K562 (cell line): ENCODE measurements at regions not wholly inside any gene's neighbourhood (a gene's known extent, or its start where the extent isn't known, plus 50 kb on each side); places are given as distances from the start of the nearest gene placed in this dataset.

Experiments
- ATAC-seq: fragments of 200-7000 bp; cut with Tn5 transposase; 3 replicates; pipeline ENCODE4 v1.9.1; 2020; ENCODE audit warnings: moderate library complexity
- BruUV-seq: library from RNA; stranded (reverse); fragments of 400-500 nt; replicated peaks from 2 replicates; lab custom pipeline; 2021; lab: Mats Ljungman, UMichigan
- CTCF ChIA-PET: fragments of 300-600 bp; formaldehyde crosslinking; extraction: SDS; loops from one replicate; lab custom pipeline; 2021; ENCODE audit warnings: low intra/inter-chr PET ratio; lab: Yijun Ruan, JAX
- POLR2A ChIA-PET: fragments of 300-600, 350-650 bp; sonication (Branson Sonifier 250); formaldehyde crosslinking; extraction: SDS; loops from one replicate; lab custom pipeline; 2021; ENCODE audit warnings: antibody characterized with exemption, inconsistent platforms; lab: Yijun Ruan, JAX
- DNase-seq, 4 experiments: peaks; one replicate each; pipeline versions ENCODE4 v3.0.0 to v3.0.0-alpha.2; 2011 to 2018; ENCODE audit warnings: low spot score in 3 of 4, mixed read lengths in 3 of 4; ENCODE audit errors: extremely low read depth in 1 of 4
- FAIRE-seq: peaks from 2 replicates; lab custom pipeline; 2011; peaks lifted over from hg19 to GRCh38; lab: Jason Lieb, UNC
- H2AFZ ChIP-seq: 2 replicates; pipeline ENCODE4 v1.6.0; 2011; ENCODE audit warnings: low read depth, low read length, control low read depth, inconsistent platforms
- H3K27ac ChIP-seq: fragments of 200-600 bp; 3 replicates; pipeline ENCODE4 v1.8.0; 2011; ENCODE audit warnings: low read depth, mild to moderate bottlenecking, control low read depth, inconsistent platforms, low read length, moderate library complexity, mixed read lengths; ENCODE audit errors: extremely low read depth
- H3K27me3 ChIP-seq, 2 experiments: fragments of 300-600 bp in 1 of 2; 2 replicates in 1 of 2; 3 replicates in 1 of 2; pipeline versions ENCODE4 v1.6.0 to v1.8.0; 2011; ENCODE audit warnings: inconsistent platforms in 2 of 2, low read length in 2 of 2, mild to moderate bottlenecking in 1 of 2, mixed read lengths in 1 of 2, moderate library complexity in 1 of 2; ENCODE audit not compliant: control insufficient read depth in 2 of 2, insufficient read depth in 2 of 2
- H3K36me3 ChIP-seq: fragments of 300-600 bp; 3 replicates; pipeline ENCODE4 v1.8.0; 2011; ENCODE audit warnings: mild to moderate bottlenecking, low read length, inconsistent platforms; ENCODE audit not compliant: control insufficient read depth, insufficient read depth
- H3K4me1 ChIP-seq, 2 experiments: fragments of 200-600 bp in 1 of 2; replicated peaks in 1 of 2; 2 replicates in 1 of 2; 3 replicates in 1 of 2; pipeline versions ENCODE4 v1.5.1 to v1.8.0; 2011; ENCODE audit warnings: inconsistent platforms in 2 of 2, low read length in 2 of 2, mild to moderate bottlenecking in 1 of 2, mixed read lengths in 1 of 2, moderate library complexity in 1 of 2; ENCODE audit not compliant: control insufficient read depth in 2 of 2, insufficient read depth in 2 of 2
- H3K4me2 ChIP-seq: 2 replicates; pipeline ENCODE4 v1.6.1; 2011; ENCODE audit warnings: low read length, control low read depth, inconsistent platforms, mixed read lengths; ENCODE audit not compliant: insufficient read depth
- H3K4me3 ChIP-seq: fragments of 200-600 bp; sonication (generic), shearing (Covaris generic); 2 replicates; pipeline ENCODE4 v1.5.1; 2016; ENCODE audit warnings: control low read depth, inconsistent platforms
- H3K79me2 ChIP-seq: fragments of 200-600 bp; 3 replicates; pipeline ENCODE4 v1.8.0; 2011; ENCODE audit warnings: low read length, inconsistent platforms; ENCODE audit not compliant: control insufficient read depth, insufficient read depth
- H3K9ac ChIP-seq, 2 experiments: 2 replicates each; pipeline versions ENCODE4 v1.6.0 to v1.6.1; 2011; ENCODE audit warnings: low read depth in 2 of 2, low read length in 2 of 2, control low read depth in 1 of 2, inconsistent platforms in 1 of 2, mild to moderate bottlenecking in 1 of 2, mixed read lengths in 1 of 2; ENCODE audit not compliant: insufficient read depth in 1 of 2
- H3K9me1 ChIP-seq: one replicate; pipeline ENCODE4 v1.6.0; 2011; ENCODE audit warnings: inconsistent platforms, mild to moderate bottlenecking, low read length, moderate library complexity; ENCODE audit not compliant: control insufficient read depth, insufficient read depth
- H3K9me3 ChIP-seq: replicated peaks from 2 replicates; pipeline ENCODE4 v1.5.1; 2011; ENCODE audit warnings: low read depth, low read length, inconsistent platforms; ENCODE audit not compliant: control insufficient read depth, insufficient read depth
- H4K20me1 ChIP-seq: replicated peaks from 2 replicates; pipeline ENCODE4 v1.6.1; 2011; ENCODE audit warnings: low read length, inconsistent platforms, mixed read lengths; ENCODE audit not compliant: control insufficient read depth, insufficient read depth
- ATF7 ChIP-seq: fragments of 450-650 bp; IDR thresholded peaks from 2 replicates; pipeline ENCODE4 v1.7.1; 2014; ENCODE audit warnings: mild to moderate bottlenecking, moderate library complexity
- CAMTA2 ChIP-seq: fragments of 250-450 bp; sonication (Bioruptor Pico); conservative IDR thresholded peaks from 2 replicates; pipeline ENCODE4 v1.5.1; 2022
- GABPA ChIP-seq: fragments of 200-800 bp; sonication (Bioruptor generic); conservative IDR thresholded peaks from 2 replicates; pipeline ENCODE4 v1.6.1; 2016; ENCODE audit warnings: low read depth, missing genetic modification characterization, missing compliant biosample characterization
- HDAC3 ChIP-seq: fragments of 450-650 bp; IDR thresholded peaks from 2 replicates; pipeline ENCODE4 v1.6.1; 2018; ENCODE audit warnings: borderline replicate concordance, mild to moderate bottlenecking, moderate library complexity; ENCODE audit not compliant: partially characterized antibody
- MYBL2 ChIP-seq, 2 experiments: fragments of 450-650 bp in 1 of 2; sonication (generic) in 1 of 2; formaldehyde crosslinking in 1 of 2; IDR thresholded peaks; 2 replicates each; pipeline versions ENCODE4 v1.6.1 to v1.8.1; 2017 to 2022; ENCODE audit warnings: borderline replicate concordance in 1 of 2, inconsistent platforms in 1 of 2, low read depth in 1 of 2, mild to moderate bottlenecking in 1 of 2, missing genetic modification reagents in 1 of 2, moderate library complexity in 1 of 2
- NELFE ChIP-seq: IDR thresholded peaks from 2 replicates; pipeline ENCODE4 v1.6.1; 2011; ENCODE audit warnings: mild to moderate bottlenecking; ENCODE audit not compliant: insufficient read depth, insufficient read length
- PHB2 ChIP-seq: fragments of 450-650 bp; IDR thresholded peaks from 2 replicates; pipeline ENCODE4 v1.6.1; 2017; ENCODE audit warnings: low read depth
- RBM25 ChIP-seq: fragments of 200-400 bp; formaldehyde crosslinking; IDR thresholded peaks from 2 replicates; pipeline ENCODE4 v1.6.1; 2018; ENCODE audit warnings: low read length, low read depth, moderate library complexity; ENCODE audit not compliant: severe bottlenecking
- SOX6 ChIP-seq: fragments of 450-650 bp; IDR thresholded peaks from 2 replicates; pipeline ENCODE4 v1.6.1; 2014; ENCODE audit warnings: mild to moderate bottlenecking
- SPI1 ChIP-seq: IDR thresholded peaks from 2 replicates; pipeline ENCODE4 v1.6.1; 2011; ENCODE audit warnings: low read depth, low read length, control low read depth, borderline replicate concordance
- TBP ChIP-seq: optimal IDR thresholded peaks from 2 replicates; pipeline ENCODE3; 2011; ENCODE audit warnings: low read depth, low read length, improper control_type of control experiment
- ZFP36 ChIP-seq: fragments of 150-350 bp; IDR thresholded peaks from 2 replicates; pipeline ENCODE4 v1.6.1; 2018; ENCODE audit warnings: low read length, low read depth; ENCODE audit not compliant: partially characterized antibody
- ZNF324 ChIP-seq: fragments of 250-450 bp; sonication (Bioruptor Pico); IDR thresholded peaks from 2 replicates; pipeline ENCODE4 v1.4.0; 2020; ENCODE audit warnings: mild to moderate bottlenecking
- ZNF436 ChIP-seq: fragments of 250-450, 450-650 bp; sonication (Bioruptor Pico); formaldehyde crosslinking; IDR thresholded peaks from 2 replicates; pipeline ENCODE4 v1.7.0; 2020; ENCODE audit warnings: mild to moderate bottlenecking
- WGBS: fragments of 100-300 bp; shearing (Covaris generic); methylation state at CpG from one replicate; pipeline ENCODE4 v1.1.6; 2016; ENCODE audit warnings: low coverage, mixed read lengths; ENCODE audit not compliant: insufficient coverage; ENCODE audit errors: missing lambda C conversion rate; 5-methylcytosine and 5-hydroxymethylcytosine counted together
- in situ Hi-C: fragments of 300-500 bp; cut with MboI; formaldehyde crosslinking; loops from 4 replicates; pipeline ENCODE4 v1.15.0; 2018; ENCODE audit warnings: inconsistent platforms, mixed read lengths
- intact Hi-C: fragments of 100-400 bp; cut with micrococcal nuclease; formaldehyde crosslinking; loops from 2 replicates; pipeline ENCODE4 v1.14.2; 2022
- TF ChIP-seq, protein P1 (sequence below): fragments of 250-450 bp; sonication (Bioruptor Pico); IDR thresholded peaks from 2 replicates; pipeline ENCODE4 v1.4.0; 2020; ENCODE audit warnings: mild to moderate bottlenecking
- TF ChIP-seq, protein P2 (sequence below): sonication (generic); IDR thresholded peaks from 2 replicates; pipeline ENCODE4 v1.6.1; 2016
- TF ChIP-seq, protein P3 (sequence below): fragments of 450-650 bp; formaldehyde crosslinking; conservative IDR thresholded peaks from 2 replicates; pipeline ENCODE4 v1.4.0; 2022; ENCODE audit warnings: mild to moderate bottlenecking, missing genetic modification characterization

DNA sequence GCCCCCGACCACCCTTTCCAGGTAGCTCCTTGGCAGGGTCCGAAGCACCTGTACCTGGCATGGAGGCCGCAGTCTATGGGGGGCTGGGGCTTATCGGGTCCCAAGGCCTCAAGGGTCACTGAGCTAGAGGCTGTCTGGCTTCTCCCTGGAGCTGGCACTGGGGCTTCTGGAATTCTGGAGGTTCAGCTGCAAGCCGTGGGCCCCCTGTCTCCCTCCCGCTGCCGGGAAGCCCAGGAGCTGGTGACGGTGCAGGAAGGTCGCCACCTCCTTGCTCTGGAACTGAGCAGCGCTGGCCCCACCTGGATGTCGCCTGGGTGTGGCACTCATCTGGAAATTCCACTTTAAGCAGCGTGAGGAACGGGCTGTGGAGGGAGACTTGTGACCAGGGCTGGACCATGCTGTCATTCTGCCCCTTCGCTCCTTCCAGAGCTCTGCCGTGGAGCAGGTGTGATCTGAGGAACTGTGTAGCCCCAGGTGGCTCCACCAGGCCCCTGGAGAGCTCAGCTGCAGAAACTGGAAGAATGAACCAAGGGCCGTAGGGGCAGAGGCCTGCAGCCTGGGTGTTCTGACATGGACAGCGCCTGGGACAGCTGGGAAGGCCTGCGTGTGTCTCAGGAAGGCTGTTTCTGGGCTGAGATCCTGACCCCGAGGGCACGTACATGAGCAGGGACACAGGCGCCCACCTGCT, 129.7 kb upstream of the PPP2R2D start:
- ATAC-seq: no peak
- no peaks in the 10 kb centered on the region for H3K79me2 ChIP-seq
- intact Hi-C loops: no loop called here
- H3K9me3 ChIP-seq: no peaks in the 10 kb centered on the region
- H3K4me1 ChIP-seq: no peaks in the 10 kb centered on the region
- no peaks in the 10 kb centered on the region for H3K36me3 ChIP-seq
- no peaks in the 10 kb centered on the region for H3K9me1 ChIP-seq
- H3K4me3 ChIP-seq: no peak overlapping the region
- H3K9ac ChIP-seq: no peak overlapping the region
- H3K27me3 ChIP-seq: peaks cover 0 to 31% of the 10 kb centered on the region in 2 experiments; a peak in 3 of 5 replicates
- no TSS peak for BruUV-seq
- ChIA-PET CTCF (no interaction called here), POLR2A (interaction anchor here (1.2 kb wide), 1 partner anchor 11 kb away, joined by 3 read pairs; no protein-coding TSS in a partner anchor)
- no peaks in the 10 kb centered on the region for H4K20me1 ChIP-seq
- 0% methylated on average over 12 of the region's 21 CpGs for WGBS
- H2AFZ ChIP-seq: no peak overlapping the region
- H3K27ac ChIP-seq: no peak overlapping the region
- no peak overlapping the region for H3K4me2 ChIP-seq
- DNase-seq: no peak
- in situ Hi-C loops: no loop called here
- FAIRE-seq: no peak
- TF ChIP-seq ZFP36: no peak
- TF ChIP-seq SOX6: no peak
- no peak for TF ChIP-seq ZNF436 (CRISPR knock-in tag)
- TF ChIP-seq, protein P1, sequence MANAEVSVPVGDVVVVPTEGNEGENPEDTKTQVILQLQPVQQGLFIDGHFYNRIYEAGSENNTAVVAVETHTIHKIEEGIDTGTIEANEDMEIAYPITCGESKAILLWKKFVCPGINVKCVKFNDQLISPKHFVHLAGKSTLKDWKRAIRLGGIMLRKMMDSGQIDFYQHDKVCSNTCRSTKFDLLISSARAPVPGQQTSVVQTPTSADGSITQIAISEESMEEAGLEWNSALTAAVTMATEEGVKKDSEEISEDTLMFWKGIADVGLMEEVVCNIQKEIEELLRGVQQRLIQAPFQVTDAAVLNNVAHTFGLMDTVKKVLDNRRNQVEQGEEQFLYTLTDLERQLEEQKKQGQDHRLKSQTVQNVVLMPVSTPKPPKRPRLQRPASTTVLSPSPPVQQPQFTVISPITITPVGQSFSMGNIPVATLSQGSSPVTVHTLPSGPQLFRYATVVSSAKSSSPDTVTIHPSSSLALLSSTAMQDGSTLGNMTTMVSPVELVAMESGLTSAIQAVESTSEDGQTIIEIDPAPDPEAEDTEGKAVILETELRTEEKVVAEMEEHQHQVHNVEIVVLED (CRISPR knock-in tag): no peak
- TF ChIP-seq TBP: no peak
- TF ChIP-seq RBM25: no peak
- TF ChIP-seq, protein P2, sequence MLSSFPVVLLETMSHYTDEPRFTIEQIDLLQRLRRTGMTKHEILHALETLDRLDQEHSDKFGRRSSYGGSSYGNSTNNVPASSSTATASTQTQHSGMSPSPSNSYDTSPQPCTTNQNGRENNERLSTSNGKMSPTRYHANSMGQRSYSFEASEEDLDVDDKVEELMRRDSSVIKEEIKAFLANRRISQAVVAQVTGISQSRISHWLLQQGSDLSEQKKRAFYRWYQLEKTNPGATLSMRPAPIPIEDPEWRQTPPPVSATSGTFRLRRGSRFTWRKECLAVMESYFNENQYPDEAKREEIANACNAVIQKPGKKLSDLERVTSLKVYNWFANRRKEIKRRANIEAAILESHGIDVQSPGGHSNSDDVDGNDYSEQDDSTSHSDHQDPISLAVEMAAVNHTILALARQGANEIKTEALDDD: no peak
- TF ChIP-seq, protein P3, sequence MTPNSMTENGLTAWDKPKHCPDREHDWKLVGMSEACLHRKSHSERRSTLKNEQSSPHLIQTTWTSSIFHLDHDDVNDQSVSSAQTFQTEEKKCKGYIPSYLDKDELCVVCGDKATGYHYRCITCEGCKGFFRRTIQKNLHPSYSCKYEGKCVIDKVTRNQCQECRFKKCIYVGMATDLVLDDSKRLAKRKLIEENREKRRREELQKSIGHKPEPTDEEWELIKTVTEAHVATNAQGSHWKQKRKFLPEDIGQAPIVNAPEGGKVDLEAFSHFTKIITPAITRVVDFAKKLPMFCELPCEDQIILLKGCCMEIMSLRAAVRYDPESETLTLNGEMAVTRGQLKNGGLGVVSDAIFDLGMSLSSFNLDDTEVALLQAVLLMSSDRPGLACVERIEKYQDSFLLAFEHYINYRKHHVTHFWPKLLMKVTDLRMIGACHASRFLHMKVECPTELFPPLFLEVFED (CRISPR knock-in tag): no peak
- TF ChIP-seq CAMTA2: no peak
- TF ChIP-seq SPI1: no peak
- TF ChIP-seq NELFE: no peak
- TF ChIP-seq ATF7: no peak
- no peak for TF ChIP-seq ZNF324 (CRISPR knock-in tag)
- no peak for TF ChIP-seq GABPA
- TF ChIP-seq HDAC3: no peak
- TF ChIP-seq MYBL2 (IDR thresholded peaks at IDR 0.05; ENCODE audit: low read depth): no peak
- TF ChIP-seq MYBL2 (CRISPR knock-in tag; IDR thresholded peaks at IDR 0.05; ENCODE audit: borderline replicate concordance): no peak
- TF ChIP-seq PHB2: no peak
